ENCODE measurements at regions not wholly inside any gene's neighbourhood (a gene's known extent, or its start where the extent isn't known, plus 50 kb on each side); places are given as distances from the start of the nearest gene placed in this dataset.

- H3K36me3 ChIP-seq (ENCODE audit: control insufficient read depth in 2 of 2, insufficient read depth in 1 of 2, low read length in 2 of 2) = no peaks in the 10 kb centered on the region
- ChIA-PET POLR2A (no interaction called here), CTCF (no interaction called here)
- H3K4me1 ChIP-seq (ENCODE audit: control insufficient read depth, insufficient read depth, low read length) = peaks cover 6% of the 10 kb centered on the region; the same call in 1 of the 2 replicates
- H3K4me3 ChIP-seq (ENCODE audit: low read depth, low read length) = no peak overlapping the region
- H3K9me3 ChIP-seq (ENCODE audit: control insufficient read depth, insufficient read depth, low read depth, low read length) = no peaks in the 10 kb centered on the region
- no peak for TF ChIP-seq ZNF140 (tag by site-specific recombination; IDR thresholded peaks at IDR 0.05)
- TF ChIP-seq ZNF600 (tag by site-specific recombination; IDR thresholded peaks at IDR 0.05) = no peak
- TF ChIP-seq ZBTB20 (tag by site-specific recombination; IDR thresholded peaks at IDR 0.05) = no peak
- TF ChIP-seq ZNF426 (tag by site-specific recombination; IDR thresholded peaks at IDR 0.05) = no peak
- TF ChIP-seq ZNF214 (tag by site-specific recombination; IDR thresholded peaks at IDR 0.05; ENCODE audit: borderline replicate concordance) = no peak
- no peak overlapping the region for H3K27ac ChIP-seq (ENCODE audit: extremely low read depth, low read depth, low read length)
Measured at GRCh38 chr9:82131072-82131471, 142.5 kb downstream of the SPATA31D1 start.

- POLR2A ChIA-PET = no interaction called here
Measured at GRCh38 chr9:82132024-82132423, 143.5 kb downstream of the SPATA31D1 start.

GRCh38 chr9:82134010-82134409, 145.4 kb downstream of the SPATA31D1 start:
- no peak overlapping the region for H3K4me3 ChIP-seq (ENCODE audit: low read depth, low read length)
- no peaks in the 10 kb centered on the region for H3K9me3 ChIP-seq (ENCODE audit: control insufficient read depth, insufficient read depth, low read depth, low read length)
- H3K4me1 ChIP-seq (ENCODE audit: control insufficient read depth, insufficient read depth, low read length) = peaks cover 6% of the 10 kb centered on the region; the same call in 1 of the 2 replicates
- no peaks in the 10 kb centered on the region for H3K36me3 ChIP-seq (ENCODE audit: control insufficient read depth in 2 of 2, insufficient read depth in 1 of 2, low read length in 2 of 2)
- ChIA-PET CTCF (no interaction called here), POLR2A (no interaction called here)
- no peak for TF ChIP-seq ZNF544 (tag by site-specific recombination; IDR thresholded peaks at IDR 0.05)
- no peak for TF ChIP-seq ZNF354C (tag by site-specific recombination; IDR thresholded peaks at IDR 0.05; ENCODE audit: borderline replicate concordance, low read depth)
- no peak for TF ChIP-seq ZNF530 (tag by site-specific recombination; IDR thresholded peaks at IDR 0.05; ENCODE audit: low read depth)
- no peak for TF ChIP-seq ZNF280C (tag by site-specific recombination; IDR thresholded peaks at IDR 0.05)
- TF ChIP-seq ZSCAN23 (tag by site-specific recombination; IDR thresholded peaks at IDR 0.05) = no peak
- TF ChIP-seq, protein P1, sequence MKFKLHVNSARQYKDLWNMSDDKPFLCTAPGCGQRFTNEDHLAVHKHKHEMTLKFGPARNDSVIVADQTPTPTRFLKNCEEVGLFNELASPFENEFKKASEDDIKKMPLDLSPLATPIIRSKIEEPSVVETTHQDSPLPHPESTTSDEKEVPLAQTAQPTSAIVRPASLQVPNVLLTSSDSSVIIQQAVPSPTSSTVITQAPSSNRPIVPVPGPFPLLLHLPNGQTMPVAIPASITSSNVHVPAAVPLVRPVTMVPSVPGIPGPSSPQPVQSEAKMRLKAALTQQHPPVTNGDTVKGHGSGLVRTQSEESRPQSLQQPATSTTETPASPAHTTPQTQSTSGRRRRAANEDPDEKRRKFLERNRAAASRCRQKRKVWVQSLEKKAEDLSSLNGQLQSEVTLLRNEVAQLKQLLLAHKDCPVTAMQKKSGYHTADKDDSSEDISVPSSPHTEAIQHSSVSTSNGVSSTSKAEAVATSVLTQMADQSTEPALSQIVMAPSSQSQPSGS (tag by site-specific recombination; IDR thresholded peaks at IDR 0.05; ENCODE audit: low read depth) = no peak
- TF ChIP-seq, protein P2, sequence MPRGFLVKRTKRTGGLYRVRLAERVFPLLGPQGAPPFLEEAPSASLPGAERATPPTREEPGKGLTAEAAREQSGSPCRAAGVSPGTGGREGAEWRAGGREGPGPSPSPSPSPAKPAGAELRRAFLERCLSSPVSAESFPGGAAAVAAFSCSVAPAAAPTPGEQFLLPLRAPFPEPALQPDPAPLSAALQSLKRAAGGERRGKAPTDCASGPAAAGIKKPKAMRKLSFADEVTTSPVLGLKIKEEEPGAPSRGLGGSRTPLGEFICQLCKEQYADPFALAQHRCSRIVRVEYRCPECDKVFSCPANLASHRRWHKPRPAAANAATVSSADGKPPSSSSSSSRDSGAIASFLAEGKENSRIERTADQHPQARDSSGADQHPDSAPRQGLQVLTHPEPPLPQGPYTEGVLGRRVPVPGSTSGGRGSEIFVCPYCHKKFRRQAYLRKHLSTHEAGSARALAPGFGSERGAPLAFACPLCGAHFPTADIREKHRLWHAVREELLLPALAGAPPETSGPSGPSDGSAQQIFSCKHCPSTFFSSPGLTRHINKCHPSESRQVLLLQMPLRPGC (tag by site-specific recombination; IDR thresholded peaks at IDR 0.05) = no peak
- no peak for TF ChIP-seq ZNF629 (tag by site-specific recombination; IDR thresholded peaks at IDR 0.05)
- H3K27ac ChIP-seq (ENCODE audit: extremely low read depth, low read depth, low read length) = no peak overlapping the region

More at GRCh38 chr9:82132024-82132423, 143.5 kb downstream of the SPATA31D1 start:
- Histone ChIP-seq H3K27ac (ENCODE audit: extremely low read depth, low read depth, low read length) (no peak overlapping the region), H3K4me3 (ENCODE audit: low read depth, low read length) (no peak overlapping the region), H3K4me1 (ENCODE audit: control insufficient read depth, insufficient read depth, low read length) (peaks cover 6% of the 10 kb centered on the region; the same call in 1 of the 2 replicates), H3K9me3 (ENCODE audit: control insufficient read depth, insufficient read depth, low read depth, low read length) (no peaks in the 10 kb centered on the region), H3K36me3 (ENCODE audit: control insufficient read depth in 2 of 2, insufficient read depth in 1 of 2, low read length in 2 of 2) (no peaks in the 10 kb centered on the region)
- CTCF ChIA-PET = interaction anchor here (0.6 kb wide), 2 partner anchors 155 to 1575 kb away, joined by 3 to 4 read pairs; no protein-coding TSS in a partner anchor
- no peak for TF ChIP-seq REST (tag by site-specific recombination; IDR thresholded peaks at IDR 0.05)
- no peak for TF ChIP-seq ZNF184 (tag by site-specific recombination; IDR thresholded peaks at IDR 0.05)
- TF ChIP-seq ZNF416 (tag by site-specific recombination; IDR thresholded peaks at IDR 0.05) = no peak
- no peak for TF ChIP-seq ZFP37 (tag by site-specific recombination; IDR thresholded peaks at IDR 0.05)
